Tibial artery (tissue), 4 donors: ENCODE measurements at regions not wholly inside any gene's neighbourhood (a gene's known extent, or its start where the extent isn't known, plus 50 kb on each side); places are given as distances from the start of the nearest gene placed in this dataset.
A peak's percentile ranks its signal among the peaks of the same experiment; 100 is the strongest.
"Not testable (repeated sequence)": the region's sequence is repeated elsewhere in the genome, so short reads cannot be mapped to it uniquely, and the experiment has no call there.

Source experiments
- DNase-seq, 2 donors: peaks; one replicate each; pipeline ENCODE4 v3.0.0-alpha.2; 2019
- H3K27ac ChIP-seq, 2 donors: fragments of 200-600 bp; sonication (generic) in 1 of 2; 1 replicate in 1 of 2; 2 replicates in 1 of 2; pipeline ENCODE4 v1.5.1; 2018 to 2019; ENCODE audit warnings: mild to moderate bottlenecking in 1 of 2
- H3K27me3 ChIP-seq, 2 donors: fragments of 200-600 bp; sonication (generic) in 1 of 2; one replicate each; pipeline versions ENCODE4 v1.5.1 to v1.6.0; 2016 to 2019
- H3K36me3 ChIP-seq, 3 donors: fragments of 200-600 bp; sonication (generic) in 2 of 3; one replicate each; pipeline ENCODE4 v1.5.1; 2016 to 2019; ENCODE audit warnings: mild to moderate bottlenecking in 2 of 3
- H3K4me1 ChIP-seq, 4 donors: fragments of 200-600 bp; sonication (generic) in 2 of 4; 1 replicate in 3 of 4; 2 replicates in 1 of 4; pipeline ENCODE4 v1.5.1; 2016 to 2019
- H3K4me3 ChIP-seq, 2 donors: fragments of 200-600 bp; sonication (generic) in 1 of 2; 1 replicate in 1 of 2; 2 replicates in 1 of 2; pipeline ENCODE4 v1.5.1; 2018 to 2019; ENCODE audit warnings: mild to moderate bottlenecking in 2 of 2
- H3K9me3 ChIP-seq, 3 donors: fragments of 200-600 bp; sonication (generic) in 1 of 3; one replicate each; pipeline ENCODE4 v1.5.1; 2016 to 2019
- intact Hi-C: fragments of 100-400 bp; cut with DNase I; formaldehyde crosslinking; loops from one replicate; pipeline ENCODE4 v1.15.0; 2023; ENCODE audit warnings: low total_unique reads
- TF ChIP-seq, protein P1 (sequence below), 2 experiments: fragments of 200-600 bp in 1 of 2; fragments of 450-650 bp in 1 of 2; IDR thresholded peaks; one replicate each; pipeline ENCODE4 v1.5.1; 2017 to 2019; ENCODE audit warnings: antibody characterized with exemption in 2 of 2, mild to moderate bottlenecking in 1 of 2, moderate library complexity in 1 of 2

DNA sequence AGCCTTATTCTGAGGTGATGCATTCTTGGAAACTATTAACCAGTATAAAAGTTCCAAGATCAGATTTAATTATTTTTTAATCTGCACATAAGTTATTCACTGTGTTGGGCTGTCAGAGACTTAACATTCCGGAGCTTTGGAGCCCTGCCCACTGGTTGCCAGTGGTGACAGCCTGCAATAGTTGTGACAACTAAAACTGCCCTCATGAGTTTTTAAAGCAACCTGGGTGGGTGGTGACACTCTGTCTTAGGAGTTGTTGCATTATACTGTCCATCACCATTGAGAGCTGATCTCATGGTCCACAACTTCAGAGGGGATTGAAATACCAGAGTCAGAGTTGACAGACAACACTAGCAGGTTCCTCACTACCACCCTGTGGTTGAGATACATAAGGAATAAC, 653.9 kb upstream of the USP24 start:
- Histone ChIP-seq H3K27me3 (no peaks in the 10 kb centered on the region), H3K36me3 (no peaks in the 10 kb centered on the region), H3K27ac (no peak overlapping the region), H3K4me1 (peaks cover 0 to 31% (median 6%) of the 10 kb centered on the region in 4 donors), H3K9me3 (no peaks in the 10 kb centered on the region), H3K4me3 (no peak overlapping the region)
- TF ChIP-seq, protein P1, sequence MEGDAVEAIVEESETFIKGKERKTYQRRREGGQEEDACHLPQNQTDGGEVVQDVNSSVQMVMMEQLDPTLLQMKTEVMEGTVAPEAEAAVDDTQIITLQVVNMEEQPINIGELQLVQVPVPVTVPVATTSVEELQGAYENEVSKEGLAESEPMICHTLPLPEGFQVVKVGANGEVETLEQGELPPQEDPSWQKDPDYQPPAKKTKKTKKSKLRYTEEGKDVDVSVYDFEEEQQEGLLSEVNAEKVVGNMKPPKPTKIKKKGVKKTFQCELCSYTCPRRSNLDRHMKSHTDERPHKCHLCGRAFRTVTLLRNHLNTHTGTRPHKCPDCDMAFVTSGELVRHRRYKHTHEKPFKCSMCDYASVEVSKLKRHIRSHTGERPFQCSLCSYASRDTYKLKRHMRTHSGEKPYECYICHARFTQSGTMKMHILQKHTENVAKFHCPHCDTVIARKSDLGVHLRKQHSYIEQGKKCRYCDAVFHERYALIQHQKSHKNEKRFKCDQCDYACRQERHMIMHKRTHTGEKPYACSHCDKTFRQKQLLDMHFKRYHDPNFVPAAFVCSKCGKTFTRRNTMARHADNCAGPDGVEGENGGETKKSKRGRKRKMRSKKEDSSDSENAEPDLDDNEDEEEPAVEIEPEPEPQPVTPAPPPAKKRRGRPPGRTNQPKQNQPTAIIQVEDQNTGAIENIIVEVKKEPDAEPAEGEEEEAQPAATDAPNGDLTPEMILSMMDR (IDR thresholded peaks at IDR 0.05) = no peak
- intact Hi-C loops = no loop called here
- peak; percentile 53 to 77 for DNase-seq

DNA sequence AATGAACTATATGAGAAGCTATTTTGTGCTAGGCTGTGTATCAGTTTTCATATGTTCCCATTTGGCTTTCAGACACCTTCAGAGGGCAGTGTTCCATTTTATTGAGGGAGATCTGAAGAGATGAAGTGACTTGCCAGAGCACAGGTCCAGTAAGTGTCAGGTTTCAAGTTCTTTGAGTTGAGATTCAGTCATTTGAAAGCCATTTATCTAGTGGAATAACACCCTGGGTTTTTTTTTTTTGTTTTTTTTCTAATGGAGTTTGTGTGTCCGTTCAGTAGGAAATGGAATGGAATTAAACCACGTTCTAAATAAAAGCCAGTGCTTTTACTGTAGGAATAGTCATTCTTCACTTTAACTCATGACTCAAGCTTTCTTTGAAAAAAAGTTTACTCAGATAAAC, 652.9 kb upstream of the USP24 start:
- peak overlapping the region in 1 of 2 donors; percentile 7 for H3K27ac ChIP-seq
- no peaks in the 10 kb centered on the region for H3K36me3 ChIP-seq
- no peaks in the 10 kb centered on the region for H3K9me3 ChIP-seq
- intact Hi-C loops = no loop called here
- H3K4me1 ChIP-seq = peaks cover 0 to 31% (median 6%) of the 10 kb centered on the region in 4 donors
- no peak for DNase-seq
- no peak overlapping the region for H3K4me3 ChIP-seq
- no peaks in the 10 kb centered on the region for H3K27me3 ChIP-seq
- TF ChIP-seq, protein P1 (IDR thresholded peaks at IDR 0.05) = no peak

DNA sequence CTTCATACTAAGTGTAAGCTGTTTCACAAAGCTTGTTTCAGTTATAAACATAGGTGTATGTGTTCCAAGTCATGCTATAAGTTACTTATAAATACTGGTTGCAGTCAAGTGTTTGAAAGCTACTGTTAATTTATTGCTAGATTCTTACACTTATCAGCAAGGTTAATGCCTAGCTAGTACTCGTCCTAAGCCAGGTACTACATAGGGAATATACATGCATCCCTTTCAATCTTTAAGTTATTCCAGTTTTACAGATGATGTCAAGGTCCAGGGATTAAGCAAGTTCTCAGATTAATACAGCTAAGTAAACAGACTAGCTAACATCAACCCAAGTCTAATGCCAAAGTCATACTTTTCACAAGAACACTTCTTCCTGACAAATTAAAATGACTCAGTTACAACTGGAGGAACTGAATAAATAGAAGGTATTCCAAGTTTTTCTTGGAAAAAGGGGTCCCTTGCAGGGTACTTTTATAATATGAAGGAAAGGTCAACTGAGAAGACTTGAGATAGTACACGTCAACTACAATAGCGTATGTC, 652.2 kb upstream of the USP24 start:
- intact Hi-C loops = no loop called here
- TF ChIP-seq, protein P1 (IDR thresholded peaks at IDR 0.05) = no peak
- no peaks in the 10 kb centered on the region for H3K27me3 ChIP-seq
- no peak for DNase-seq
- no peaks in the 10 kb centered on the region for H3K36me3 ChIP-seq
- peak overlapping the region in 1 of 2 donors; percentile 7 for H3K27ac ChIP-seq
- H3K4me1 ChIP-seq = peaks cover 0 to 31% (median 6%) of the 10 kb centered on the region in 4 donors
- H3K9me3 ChIP-seq = no peaks in the 10 kb centered on the region
- no peak overlapping the region for H3K4me3 ChIP-seq

DNA sequence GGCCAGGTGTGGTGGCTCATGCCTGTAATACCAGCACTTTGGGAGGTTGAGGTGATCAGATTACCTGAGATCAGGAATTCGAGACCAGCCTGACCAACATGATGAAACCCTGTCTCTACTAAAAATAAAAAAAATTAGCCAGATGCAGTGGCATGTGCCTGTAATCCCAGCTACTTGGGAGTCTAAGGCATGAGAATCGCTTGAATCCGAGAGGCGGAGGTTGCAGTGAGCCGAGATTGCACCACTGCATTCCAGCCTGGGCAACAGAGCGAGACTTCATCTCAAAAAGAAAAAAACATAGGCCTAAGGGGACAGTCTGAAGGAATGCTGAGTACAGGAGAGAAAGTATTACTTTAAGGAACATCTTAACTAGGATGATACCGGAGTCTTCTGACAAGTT, 650.6 kb upstream of the USP24 start:
- H3K4me3 ChIP-seq, DNase-seq, H3K27me3 ChIP-seq, H3K9me3 ChIP-seq, H3K27ac ChIP-seq, intact Hi-C loops, H3K36me3 ChIP-seq: not testable (repeated sequence)
- peaks cover 0 to 31% (median 6%) of the 10 kb centered on the region in 4 donors for H3K4me1 ChIP-seq

DNA sequence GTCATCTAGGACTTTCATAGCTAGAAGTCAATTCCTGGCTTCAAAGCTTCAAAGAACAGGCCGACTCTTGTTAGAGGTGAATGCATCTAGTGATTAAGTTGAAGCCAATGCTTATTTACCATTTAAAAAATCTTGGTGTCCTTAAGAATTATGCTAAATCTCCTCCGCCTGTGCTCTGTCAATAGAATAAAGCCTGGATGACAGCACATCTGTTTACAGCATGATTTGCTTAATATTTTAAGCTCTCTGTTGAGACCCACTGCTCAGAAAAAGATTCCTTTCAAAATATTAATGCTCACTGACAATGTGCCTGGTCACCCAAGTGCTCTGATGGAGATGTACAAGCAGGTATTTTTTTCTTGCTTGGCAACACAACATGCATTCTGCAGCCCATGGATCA, 649.1 kb upstream of the USP24 start:
- H3K36me3 ChIP-seq = no peaks in the 10 kb centered on the region
- intact Hi-C loops = no loop called here

DNA sequence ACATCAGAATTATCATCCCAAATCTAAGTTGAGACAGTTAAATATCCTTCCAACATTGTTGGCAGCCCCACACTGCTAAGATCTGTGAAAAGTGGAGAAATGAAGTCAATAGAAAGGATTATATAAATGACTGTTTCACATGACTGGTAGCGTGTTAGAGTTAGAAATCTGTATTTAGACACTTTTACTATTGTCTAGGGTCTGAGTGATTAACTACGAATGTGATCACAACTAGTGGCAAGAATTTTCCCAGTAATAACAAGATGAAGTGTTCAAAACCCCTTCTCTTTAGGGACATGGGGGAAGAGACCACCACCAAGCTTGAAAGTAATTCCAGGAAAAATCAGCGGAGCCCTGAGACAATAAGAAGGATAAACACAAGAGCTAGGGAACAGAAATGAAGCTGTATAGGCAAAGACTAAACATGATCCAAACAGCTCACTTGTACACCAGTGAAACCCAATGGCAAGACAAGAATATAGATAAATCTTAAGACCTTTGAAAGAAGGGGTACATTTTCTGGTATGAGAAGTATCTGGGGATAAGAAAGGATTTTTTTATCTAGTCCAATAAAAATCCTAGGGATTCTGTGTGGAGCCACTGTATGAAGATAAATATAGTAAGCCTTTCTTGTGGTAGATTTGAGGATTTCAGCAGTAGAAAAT, 646.6 kb upstream of the USP24 start:
- Histone ChIP-seq H3K4me3 (no peak overlapping the region), H3K36me3 (no peaks in the 10 kb centered on the region), H3K9me3 (no peaks in the 10 kb centered on the region), H3K27me3 (no peaks in the 10 kb centered on the region), H3K27ac (no peak overlapping the region), H3K4me1 (no peaks in the 10 kb centered on the region)
- intact Hi-C loops = no loop called here
- TF ChIP-seq, protein P1 (IDR thresholded peaks at IDR 0.05) = no peak
- DNase-seq = no peak

More for the DNA sequence above, 649.1 kb upstream of the USP24 start:
- Histone ChIP-seq H3K4me3 (no peak overlapping the region), H3K27ac (no peak overlapping the region), H3K9me3 (no peaks in the 10 kb centered on the region), H3K27me3 (no peaks in the 10 kb centered on the region), H3K4me1 (peaks cover 0 to 20% (median 6%) of the 10 kb centered on the region in 4 donors)
- TF ChIP-seq, protein P1 (IDR thresholded peaks at IDR 0.05) = no peak
- no peak for DNase-seq
